K562 (cell line): ENCODE measurements at regions not wholly inside any gene's neighbourhood (a gene's known extent, or its start where the extent isn't known, plus 50 kb on each side); places are given as distances from the start of the nearest gene placed in this dataset.

Source experiments
- L3MBTL2 ChIP-seq: fragments of 450-650 bp; IDR thresholded peaks from 2 replicates; pipeline ENCODE4 v1.6.1; 2016; ENCODE audit warnings: mild to moderate bottlenecking, moderate library complexity
- SIRT6 ChIP-seq: IDR thresholded peaks from one replicate; pipeline ENCODE4 v1.6.1; 2012; ENCODE audit warnings: low read depth, mild to moderate bottlenecking, control low read depth, inconsistent platforms, low read length, moderate library complexity
- SMAD4 ChIP-seq: fragments of 250-450 bp; sonication (Bioruptor Pico); conservative IDR thresholded peaks from 2 replicates; pipeline ENCODE4 v1.8.0; 2021; ENCODE audit warnings: inconsistent platforms, mild to moderate bottlenecking, moderate library complexity
- SPI1 ChIP-seq: IDR thresholded peaks from 2 replicates; pipeline ENCODE4 v1.6.1; 2011; ENCODE audit warnings: low read depth, low read length, control low read depth, borderline replicate concordance
- XRCC5 ChIP-seq: fragments of 200-400 bp; formaldehyde crosslinking; IDR thresholded peaks from 2 replicates; pipeline ENCODE4 v1.6.1; 2017; ENCODE audit warnings: low read depth, mild to moderate bottlenecking, low read length
- ZNF407 ChIP-seq: fragments of 450-650 bp; IDR thresholded peaks from 2 replicates; pipeline ENCODE4 v1.6.1; 2016; ENCODE audit warnings: low read depth

DNA sequence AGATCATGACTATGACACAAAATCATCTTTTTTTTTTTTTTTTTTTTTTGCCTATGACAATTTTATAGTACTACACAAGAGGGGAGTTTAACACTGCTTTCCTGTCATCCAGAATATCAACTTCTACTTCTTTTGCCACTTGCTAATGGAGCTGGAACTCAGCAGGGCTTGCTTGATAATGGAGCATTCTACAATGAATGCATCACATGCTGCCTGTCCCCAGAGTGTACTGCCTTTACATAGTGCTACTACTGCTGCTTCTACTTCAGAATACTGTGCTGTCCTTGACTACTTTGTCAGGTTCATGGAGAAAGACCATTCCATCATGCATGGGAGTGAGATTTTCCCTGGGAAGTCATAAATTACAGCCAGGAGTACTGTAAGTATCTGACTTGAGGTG, 338.6 kb upstream of the SEMA3A start (continued):
- no peak for TF ChIP-seq SPI1
- no peak for TF ChIP-seq SIRT6
- no peak for TF ChIP-seq XRCC5
- no peak for TF ChIP-seq L3MBTL2
- no peak for TF ChIP-seq SMAD4 (CRISPR knock-in tag)
- no peak for TF ChIP-seq ZNF407
- TF ChIP-seq, all 486 proteins: peak for 0
